Fibroblast of lung (primary cell): ENCODE measurements at regions not wholly inside any gene's neighbourhood (a gene's known extent, or its start where the extent isn't known, plus 50 kb on each side); places are given as distances from the start of the nearest gene placed in this dataset.

Experiments used
- CTCF ChIP-seq, 2 donors: IDR thresholded peaks in 1 of 2; conservative IDR thresholded peaks in 1 of 2; 1 replicate in 1 of 2; 2 replicates in 1 of 2; pipeline ENCODE4 v1.5.1; 2011 to 2012; ENCODE audit warnings: low read length in 2 of 2, control low read depth in 1 of 2, inconsistent platforms in 1 of 2, low read depth in 1 of 2, mild to moderate bottlenecking in 1 of 2
- EZH2 ChIP-seq: IDR thresholded peaks from 2 replicates; pipeline ENCODE4 v1.5.1; 2012; ENCODE audit warnings: low read length, control low read depth, mild to moderate bottlenecking; ENCODE audit errors: missing control alignments

GRCh38 chr3:72516361-72516760, 331.9 kb downstream of the SHQ1 start:
- TF ChIP-seq CTCF (conservative IDR thresholded peaks at IDR 0.05 in 1 of 2, IDR thresholded peaks at IDR 0.05 in 1 of 2; ENCODE audit: low read depth in 1 of 2, low read length in 2 of 2) (no peak), EZH2 (no peak)
